ENCODE measurements at regions not wholly inside any gene's neighbourhood (a gene's known extent, or its start where the extent isn't known, plus 50 kb on each side); places are given as distances from the start of the nearest gene placed in this dataset.

GRCh38 chr1:83065952-83066727 is 932.8 kb downstream of the TTLL7 start:
- ChIA-PET POLR2A (no interaction called here), CTCF (no interaction called here)
- intact Hi-C loops (cut with DNase I, micrococcal nuclease), result no loop called here
- Histone ChIP-seq H3K9me3 (ENCODE audit: control insufficient read depth in 1 of 2, insufficient read depth in 1 of 2, low read length in 2 of 2) (peaks cover 0 to 3% of the 10 kb centered on the region in 2 experiments), H3K27ac (ENCODE audit: low read depth in 1 of 2, low read length in 2 of 2) (no peak overlapping the region), H3K27me3 (ENCODE audit: control insufficient read depth in 1 of 2, insufficient read depth in 2 of 2, low read length in 2 of 2) (no peaks in the 10 kb centered on the region), H3K4me3 (ENCODE audit: low read length) (no peak overlapping the region), H3K36me3 (ENCODE audit: insufficient read depth, low read length) (no peaks in the 10 kb centered on the region), H3K4me1 (ENCODE audit: insufficient read depth, low read length) (no peaks in the 10 kb centered on the region)
- Mint-ChIP-seq H3K27ac (no peak overlapping the region), H3K36me3 (ENCODE audit: low read depth) (no peaks in the 10 kb centered on the region), H3K9me3 (peaks cover 5% of the 10 kb centered on the region), H3K27me3 (no peaks in the 10 kb centered on the region), H3K4me3 (no peak overlapping the region), H3K4me1 (ENCODE audit: low read depth) (peaks cover 11% of the 10 kb centered on the region)
- DNase-seq (no peak), ATAC-seq (ENCODE audit: poor library complexity) (no peak)
- TF ChIP-seq, protein P1, sequence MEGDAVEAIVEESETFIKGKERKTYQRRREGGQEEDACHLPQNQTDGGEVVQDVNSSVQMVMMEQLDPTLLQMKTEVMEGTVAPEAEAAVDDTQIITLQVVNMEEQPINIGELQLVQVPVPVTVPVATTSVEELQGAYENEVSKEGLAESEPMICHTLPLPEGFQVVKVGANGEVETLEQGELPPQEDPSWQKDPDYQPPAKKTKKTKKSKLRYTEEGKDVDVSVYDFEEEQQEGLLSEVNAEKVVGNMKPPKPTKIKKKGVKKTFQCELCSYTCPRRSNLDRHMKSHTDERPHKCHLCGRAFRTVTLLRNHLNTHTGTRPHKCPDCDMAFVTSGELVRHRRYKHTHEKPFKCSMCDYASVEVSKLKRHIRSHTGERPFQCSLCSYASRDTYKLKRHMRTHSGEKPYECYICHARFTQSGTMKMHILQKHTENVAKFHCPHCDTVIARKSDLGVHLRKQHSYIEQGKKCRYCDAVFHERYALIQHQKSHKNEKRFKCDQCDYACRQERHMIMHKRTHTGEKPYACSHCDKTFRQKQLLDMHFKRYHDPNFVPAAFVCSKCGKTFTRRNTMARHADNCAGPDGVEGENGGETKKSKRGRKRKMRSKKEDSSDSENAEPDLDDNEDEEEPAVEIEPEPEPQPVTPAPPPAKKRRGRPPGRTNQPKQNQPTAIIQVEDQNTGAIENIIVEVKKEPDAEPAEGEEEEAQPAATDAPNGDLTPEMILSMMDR (IDR thresholded peaks at IDR 0.05), result no peak

- Mint-ChIP-seq H3K27me3 (no peaks in the 10 kb centered on the region), H3K36me3 (ENCODE audit: low read depth) (no peaks in the 10 kb centered on the region), H3K4me3 (no peak overlapping the region), H3K9me3 (peaks cover 5% of the 10 kb centered on the region), H3K4me1 (ENCODE audit: low read depth) (peaks cover 11% of the 10 kb centered on the region), H3K27ac (no peak overlapping the region)
- no peak for ATAC-seq (ENCODE audit: poor library complexity)
- POLR2A ChIA-PET, result no interaction called here
- Histone ChIP-seq H3K4me1 (ENCODE audit: insufficient read depth, low read length) (no peaks in the 10 kb centered on the region), H3K9me3 (ENCODE audit: control insufficient read depth in 1 of 2, insufficient read depth in 1 of 2, low read length in 2 of 2) (peaks cover 0 to 3% of the 10 kb centered on the region in 2 experiments), H3K36me3 (ENCODE audit: insufficient read depth, low read length) (no peaks in the 10 kb centered on the region), H3K4me3 (ENCODE audit: low read length) (no peak overlapping the region), H3K27me3 (ENCODE audit: control insufficient read depth in 1 of 2, insufficient read depth in 2 of 2, low read length in 2 of 2) (no peaks in the 10 kb centered on the region), H3K27ac (ENCODE audit: low read depth in 1 of 2, low read length in 2 of 2) (no peak overlapping the region)
- intact Hi-C loops (cut with DNase I, micrococcal nuclease), result no loop called here
- TF ChIP-seq, protein P1 (IDR thresholded peaks at IDR 0.05), result no peak
- DNase-seq, result peak in 1 of 14 experiments; percentile 2
- CTCF ChIA-PET, result no interaction called here
These were observed 934.2 kb downstream of the TTLL7 start for GRCh38 chr1:83064589-83065242.

DNA sequence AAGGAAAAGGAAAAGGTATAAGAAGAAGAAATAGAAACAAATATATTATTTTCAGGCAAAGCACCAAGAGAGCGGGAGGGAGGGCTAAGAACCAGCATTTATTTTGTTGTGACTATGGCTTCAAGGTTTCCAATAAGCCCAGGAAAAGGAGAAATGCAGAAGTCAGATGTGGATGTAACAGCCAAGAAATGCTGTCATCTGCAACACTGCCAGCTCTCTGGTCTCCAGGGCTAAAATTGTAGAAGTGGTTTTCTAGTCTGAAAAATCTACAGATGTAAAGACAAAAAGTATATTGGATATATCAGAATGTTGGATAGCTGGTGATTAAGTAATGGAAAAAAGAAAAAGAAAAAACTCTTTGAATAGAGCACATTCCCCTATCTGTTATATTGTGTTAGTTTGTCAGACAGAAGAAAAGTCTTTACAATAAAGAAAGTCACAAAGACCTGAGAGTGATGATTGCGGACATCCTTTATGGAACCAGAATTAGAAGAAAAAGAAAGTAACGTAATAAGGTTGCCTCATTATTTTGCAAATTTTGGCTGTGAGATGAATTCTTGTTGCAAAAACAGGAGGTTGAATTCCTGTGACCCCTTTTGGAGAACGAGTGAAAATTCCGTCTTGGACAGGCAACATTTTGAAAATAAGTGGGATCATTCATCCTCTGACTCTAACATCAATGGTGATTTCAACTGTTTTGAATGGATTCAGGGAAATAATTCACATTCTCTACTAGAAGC is 938.1 kb downstream of the TTLL7 start:
- Histone ChIP-seq H3K36me3 (ENCODE audit: insufficient read depth, low read length) (no peaks in the 10 kb centered on the region), H3K27me3 (ENCODE audit: control insufficient read depth in 1 of 2, insufficient read depth in 2 of 2, low read length in 2 of 2) (no peaks in the 10 kb centered on the region), H3K4me1 (ENCODE audit: insufficient read depth, low read length) (no peaks in the 10 kb centered on the region), H3K27ac (ENCODE audit: low read depth in 1 of 2, low read length in 2 of 2) (no peak overlapping the region), H3K4me3 (ENCODE audit: low read length) (no peak overlapping the region), H3K9me3 (ENCODE audit: control insufficient read depth in 1 of 2, insufficient read depth in 1 of 2, low read length in 2 of 2) (no peaks in the 10 kb centered on the region)
- TF ChIP-seq, protein P1 (IDR thresholded peaks at IDR 0.05), result no peak
- Mint-ChIP-seq H3K9me3 (no peaks in the 10 kb centered on the region), H3K4me3 (no peak overlapping the region), H3K27ac (no peak overlapping the region), H3K36me3 (ENCODE audit: low read depth) (no peaks in the 10 kb centered on the region), H3K27me3 (no peaks in the 10 kb centered on the region), H3K4me1 (ENCODE audit: low read depth) (peaks cover 11% of the 10 kb centered on the region)
- no peak for ATAC-seq (ENCODE audit: poor library complexity)
- CTCF ChIA-PET, result no interaction called here
- POLR2A ChIA-PET, result no interaction called here
- DNase-seq, result no peak
- intact Hi-C loops (cut with DNase I, micrococcal nuclease), result no loop called here
